MM.1S (cell line): ENCODE measurements at regions not wholly inside any gene's neighbourhood (a gene's known extent, or its start where the extent isn't known, plus 50 kb on each side); places are given as distances from the start of the nearest gene placed in this dataset.

Experiments
- DNase-seq: peaks from one replicate; pipeline ENCODE4 v3.0.0-alpha.2; 2015
- H2AFZ ChIP-seq: fragments of 300-600 bp; sonication (generic); 2 replicates; pipeline ENCODE4 v1.6.0; 2016; ENCODE audit warnings: antibody characterized with exemption, low read length
- H3F3A ChIP-seq: fragments of 300-600 bp; sonication (generic); 2 replicates; pipeline ENCODE4 v1.6.1; 2016; ENCODE audit warnings: mild to moderate bottlenecking, antibody characterized with exemption, low read length, moderate library complexity, mixed read lengths; ENCODE audit not compliant: insufficient read depth
- H3K27ac ChIP-seq: fragments of 300-600 bp; sonication (generic); 2 replicates; pipeline ENCODE4 v1.5.1; 2016; ENCODE audit warnings: mild to moderate bottlenecking, low read length
- H3K27me3 ChIP-seq: fragments of 300-600 bp; sonication (generic); replicated peaks from 2 replicates; pipeline ENCODE4 v1.6.0; 2016; ENCODE audit warnings: low read length; ENCODE audit not compliant: insufficient read depth
- H3K36me3 ChIP-seq: fragments of 300-600 bp; sonication (generic); replicated peaks from 2 replicates; pipeline ENCODE4 v1.6.1; 2016; ENCODE audit warnings: mild to moderate bottlenecking, low read length, mixed read lengths; ENCODE audit not compliant: insufficient read depth
- H3K4me1 ChIP-seq: fragments of 300-600 bp; sonication (generic); 2 replicates; pipeline ENCODE4 v1.6.1; 2016; ENCODE audit warnings: low read length, mixed read lengths
- H3K4me2 ChIP-seq: fragments of 300-600 bp; sonication (generic); 2 replicates; pipeline ENCODE4 v1.6.0; 2016; ENCODE audit warnings: low read depth, low read length
- H3K4me3 ChIP-seq: fragments of 300-600 bp; sonication (generic); 2 replicates; pipeline ENCODE4 v1.5.1; 2016; ENCODE audit warnings: low read length, mixed read lengths
- H3K79me2 ChIP-seq: fragments of 300-600 bp; sonication (generic); 2 replicates; pipeline ENCODE4 v1.6.1; 2016; ENCODE audit warnings: mixed run types, low read length, mixed read lengths
- H3K9ac ChIP-seq: fragments of 300-600 bp; sonication (generic); 2 replicates; pipeline ENCODE4 v1.6.1; 2016; ENCODE audit warnings: low read length, mixed read lengths
- H3K9me2 ChIP-seq: fragments of 300-600 bp; sonication (generic); replicated peaks from 2 replicates; pipeline ENCODE4 v1.6.1; 2016; ENCODE audit warnings: mild to moderate bottlenecking, low read length, mixed read lengths; ENCODE audit not compliant: insufficient read depth
- H3K9me3 ChIP-seq: fragments of 300-600 bp; sonication (generic); replicated peaks from 2 replicates; pipeline ENCODE4 v1.6.1; 2016; ENCODE audit warnings: mild to moderate bottlenecking, low read length, mixed read lengths; ENCODE audit not compliant: insufficient read depth
- H4K20me1 ChIP-seq: fragments of 300-600 bp; sonication (generic); 2 replicates; pipeline ENCODE4 v1.6.1; 2016; ENCODE audit warnings: mild to moderate bottlenecking, low read length, moderate library complexity, mixed read lengths; ENCODE audit not compliant: insufficient read depth
- EZH2 ChIP-seq: fragments of 300-600 bp; sonication (generic); optimal IDR thresholded peaks from 2 replicates; pipeline ENCODE3; 2017; ENCODE audit warnings: low read depth, mild to moderate bottlenecking, antibody characterized with exemption, low read length, mixed read lengths
- EZH2phosphoT487 ChIP-seq: fragments of 300-600 bp; sonication (generic); IDR thresholded peaks from 2 replicates; pipeline ENCODE4 v1.6.1; 2018; ENCODE audit warnings: antibody characterized with exemption, low read length
- TF ChIP-seq, protein P1 (sequence below): fragments of 300-600 bp; sonication (generic); IDR thresholded peaks from 2 replicates; pipeline ENCODE4 v1.5.1; 2016; ENCODE audit warnings: antibody characterized with exemption, low read length, mixed read lengths

DNA sequence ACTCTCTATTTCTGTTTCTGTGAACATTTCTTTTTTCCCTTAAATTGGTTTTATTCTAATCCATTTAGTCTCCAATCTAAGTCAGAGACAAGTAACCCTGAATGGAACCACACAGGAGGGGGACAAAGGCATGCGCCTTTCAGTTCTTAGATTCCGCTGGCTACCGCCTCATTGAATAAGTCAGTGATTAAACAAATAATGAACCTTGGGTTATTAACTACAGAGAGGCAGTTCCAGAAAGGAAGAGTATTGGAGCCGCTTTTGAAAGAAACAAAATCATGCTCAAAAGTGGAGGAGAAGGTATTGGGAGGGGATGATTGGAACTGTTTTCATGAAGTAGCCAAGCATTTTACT, 459.8 kb upstream of the DAB1 start:
- Histone ChIP-seq H3K4me2 (no peak overlapping the region), H4K20me1 (no peaks in the 10 kb centered on the region), H3K4me1 (no peaks in the 10 kb centered on the region), H3K9me2 (no peaks in the 10 kb centered on the region), H3K9me3 (no peaks in the 10 kb centered on the region), H3K4me3 (no peak overlapping the region), H2AFZ (no peak overlapping the region), H3F3A (no peaks in the 10 kb centered on the region), H3K79me2 (no peaks in the 10 kb centered on the region), H3K27ac (no peak overlapping the region), H3K27me3 (no peaks in the 10 kb centered on the region), H3K9ac (no peak overlapping the region), H3K36me3 (no peaks in the 10 kb centered on the region)
- TF ChIP-seq, protein P1, sequence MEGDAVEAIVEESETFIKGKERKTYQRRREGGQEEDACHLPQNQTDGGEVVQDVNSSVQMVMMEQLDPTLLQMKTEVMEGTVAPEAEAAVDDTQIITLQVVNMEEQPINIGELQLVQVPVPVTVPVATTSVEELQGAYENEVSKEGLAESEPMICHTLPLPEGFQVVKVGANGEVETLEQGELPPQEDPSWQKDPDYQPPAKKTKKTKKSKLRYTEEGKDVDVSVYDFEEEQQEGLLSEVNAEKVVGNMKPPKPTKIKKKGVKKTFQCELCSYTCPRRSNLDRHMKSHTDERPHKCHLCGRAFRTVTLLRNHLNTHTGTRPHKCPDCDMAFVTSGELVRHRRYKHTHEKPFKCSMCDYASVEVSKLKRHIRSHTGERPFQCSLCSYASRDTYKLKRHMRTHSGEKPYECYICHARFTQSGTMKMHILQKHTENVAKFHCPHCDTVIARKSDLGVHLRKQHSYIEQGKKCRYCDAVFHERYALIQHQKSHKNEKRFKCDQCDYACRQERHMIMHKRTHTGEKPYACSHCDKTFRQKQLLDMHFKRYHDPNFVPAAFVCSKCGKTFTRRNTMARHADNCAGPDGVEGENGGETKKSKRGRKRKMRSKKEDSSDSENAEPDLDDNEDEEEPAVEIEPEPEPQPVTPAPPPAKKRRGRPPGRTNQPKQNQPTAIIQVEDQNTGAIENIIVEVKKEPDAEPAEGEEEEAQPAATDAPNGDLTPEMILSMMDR: no peak
- no peak for TF ChIP-seq EZH2phosphoT487
- TF ChIP-seq EZH2: no peak
- no peak for DNase-seq

DNA sequence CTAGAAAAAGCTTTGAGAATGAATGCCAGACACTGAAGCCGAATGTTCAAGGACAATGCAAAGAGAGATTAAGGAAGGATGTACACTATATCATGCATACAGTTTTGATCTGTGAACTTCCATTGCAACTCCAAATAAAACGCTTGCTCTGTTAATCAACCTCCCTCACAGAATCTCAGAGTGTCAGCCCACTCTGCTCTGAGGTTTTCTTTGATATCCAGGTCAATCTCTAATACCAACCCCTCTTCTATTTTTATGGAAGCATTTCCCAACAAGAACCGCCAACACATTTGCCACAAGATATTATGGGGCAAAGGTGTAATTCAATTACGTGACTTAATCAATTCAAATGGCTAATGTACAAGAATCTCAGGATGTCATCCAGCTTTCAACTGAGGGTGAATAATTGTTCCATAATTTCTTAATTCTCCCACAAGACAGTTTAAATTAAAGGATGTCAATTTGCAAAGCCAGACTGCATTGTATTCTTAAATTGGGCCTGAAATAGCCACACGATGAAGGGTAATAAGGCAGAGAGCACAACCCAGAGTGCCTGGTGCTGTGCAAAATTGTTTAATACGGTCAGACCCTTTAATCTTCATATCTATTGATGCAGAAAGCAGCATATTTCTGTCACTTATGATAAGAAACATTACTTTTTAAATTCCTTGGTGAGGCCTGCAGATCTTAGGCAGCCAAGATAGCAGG, 459.2 kb upstream of the DAB1 start:
- DNase-seq: no peak
- Histone ChIP-seq H3K27ac (no peak overlapping the region), H3K27me3 (no peaks in the 10 kb centered on the region), H3F3A (no peaks in the 10 kb centered on the region), H3K9me3 (no peaks in the 10 kb centered on the region), H3K9ac (no peak overlapping the region), H3K36me3 (no peaks in the 10 kb centered on the region), H3K79me2 (no peaks in the 10 kb centered on the region), H3K4me2 (no peak overlapping the region), H4K20me1 (no peaks in the 10 kb centered on the region), H2AFZ (no peak overlapping the region), H3K4me1 (no peaks in the 10 kb centered on the region), H3K9me2 (no peaks in the 10 kb centered on the region), H3K4me3 (no peak overlapping the region)
- TF ChIP-seq EZH2 (no peak), EZH2phosphoT487 (no peak)
- TF ChIP-seq, protein P1: no peak

DNA sequence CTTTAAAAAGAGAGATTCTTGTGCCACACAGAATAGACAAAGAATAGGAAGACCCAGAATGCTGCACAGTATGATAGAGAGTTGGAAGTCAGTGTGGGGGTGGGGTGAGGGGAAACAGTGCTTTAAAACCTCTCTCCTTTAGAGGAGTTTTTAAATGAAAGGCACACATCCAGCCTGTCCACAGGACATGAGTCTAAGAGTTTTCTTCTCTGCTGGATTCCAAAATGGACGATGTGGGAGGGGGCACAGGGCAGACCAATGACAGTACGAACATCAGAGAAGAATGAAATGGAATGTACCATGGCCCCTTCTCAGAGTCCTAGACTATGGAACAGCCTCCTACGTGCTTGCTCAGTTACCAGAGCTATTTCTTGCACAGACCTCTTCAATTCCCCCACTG, 458.2 kb upstream of the DAB1 start:
- Histone ChIP-seq H2AFZ (no peak overlapping the region), H3K4me1 (no peaks in the 10 kb centered on the region)
- TF ChIP-seq EZH2 (no peak), EZH2phosphoT487 (no peak)
- TF ChIP-seq, protein P1: no peak

More for the DNA sequence above, 458.2 kb upstream of the DAB1 start:
- Histone ChIP-seq H3K79me2 (no peaks in the 10 kb centered on the region), H3F3A (no peaks in the 10 kb centered on the region), H3K9ac (no peak overlapping the region), H3K27ac (no peak overlapping the region), H3K9me3 (no peaks in the 10 kb centered on the region), H4K20me1 (no peaks in the 10 kb centered on the region), H3K9me2 (no peaks in the 10 kb centered on the region), H3K27me3 (no peaks in the 10 kb centered on the region), H3K4me3 (no peak overlapping the region), H3K4me2 (no peak overlapping the region), H3K36me3 (no peaks in the 10 kb centered on the region)
- no peak for DNase-seq
